Mesendoderm (in vitro differentiated cells): ENCODE measurements at regions not wholly inside any gene's neighbourhood (a gene's known extent, or its start where the extent isn't known, plus 50 kb on each side); places are given as distances from the start of the nearest gene placed in this dataset.
"Not testable (repeated sequence)": the region's sequence is repeated elsewhere in the genome, so short reads cannot be mapped to it uniquely, and the experiment has no call there.

ENCODE experiments used
- DNase-seq: peaks from one replicate; pipeline ENCODE4 v3.0.0; 2013
- H2AK5ac ChIP-seq: 2 replicates; pipeline ENCODE4 v1.6.1; 2013; ENCODE audit warnings: low read length, inconsistent platforms
- H2BK120ac ChIP-seq: 2 replicates; pipeline ENCODE4 v1.6.1; 2013; ENCODE audit warnings: low read depth, mild to moderate bottlenecking, low read length, moderate library complexity, mixed read lengths
- H2BK15ac ChIP-seq: replicated peaks from 2 replicates; pipeline ENCODE4 v1.6.1; 2013; ENCODE audit warnings: low read depth, mild to moderate bottlenecking, moderate library complexity
- H2BK5ac ChIP-seq: 2 replicates; pipeline ENCODE4 v1.6.1; 2013; ENCODE audit warnings: low read length, inconsistent platforms
- H3K18ac ChIP-seq: 2 replicates; pipeline ENCODE4 v1.6.1; 2013; ENCODE audit warnings: mild to moderate bottlenecking, low read length, mixed read lengths
- H3K23ac ChIP-seq: one replicate; pipeline ENCODE4 v1.6.1; 2013; ENCODE audit warnings: low read length
- H3K27ac ChIP-seq: 2 replicates; pipeline ENCODE4 v1.5.1; 2013; ENCODE audit warnings: low read depth, mild to moderate bottlenecking, inconsistent platforms, low read length, moderate library complexity
- H3K27me3 ChIP-seq: 2 replicates; pipeline ENCODE4 v1.6.1; 2013; ENCODE audit warnings: low read length, control low read depth, mild to moderate bottlenecking, inconsistent platforms; ENCODE audit not compliant: insufficient read depth, poor library complexity
- H3K36me3 ChIP-seq: 2 replicates; pipeline ENCODE4 v1.6.1; 2013; ENCODE audit warnings: low read length, inconsistent platforms; ENCODE audit not compliant: control insufficient read depth, insufficient read depth
- H3K4ac ChIP-seq: one replicate; pipeline ENCODE4 v1.6.1; 2013; ENCODE audit warnings: low read depth, mild to moderate bottlenecking, low read length, moderate library complexity
- H3K4me1 ChIP-seq: 2 replicates; pipeline ENCODE4 v1.6.1; 2013; ENCODE audit warnings: low read depth, low read length, inconsistent platforms; ENCODE audit not compliant: control insufficient read depth
- H3K4me2 ChIP-seq: 2 replicates; pipeline ENCODE4 v1.6.1; 2013; ENCODE audit warnings: low read length
- H3K4me3 ChIP-seq: 2 replicates; pipeline ENCODE4 v1.5.1; 2013; ENCODE audit warnings: mild to moderate bottlenecking, low read length
- H3K56ac ChIP-seq: one replicate; pipeline ENCODE4 v1.6.1; 2013; ENCODE audit warnings: low read length
- H3K79me1 ChIP-seq: 2 replicates; pipeline ENCODE4 v1.6.1; 2013; ENCODE audit warnings: low read length, inconsistent platforms
- H3K79me2 ChIP-seq: 2 replicates; pipeline ENCODE4 v1.6.1; 2013; ENCODE audit warnings: mild to moderate bottlenecking, low read length; ENCODE audit not compliant: control insufficient read depth, insufficient read depth
- H3K9ac ChIP-seq: 2 replicates; pipeline ENCODE4 v1.6.1; 2013; ENCODE audit warnings: low read length, inconsistent platforms
- H4K5ac ChIP-seq: one replicate; pipeline ENCODE4 v1.6.1; 2013; ENCODE audit warnings: low read length
- H4K8ac ChIP-seq: one replicate; pipeline ENCODE4 v1.6.1; 2013; ENCODE audit warnings: low read depth, mild to moderate bottlenecking, control low read depth, low read length, moderate library complexity
- WGBS: extraction: QIAGEN DNeasy Blood & Tissue Kit; methylation state at CpG from one replicate; pipeline ENCODE4 v1.1.7; 2013; ENCODE audit warnings: low lambda C conversion rate, missing lambda C conversion rate; ENCODE audit not compliant: insufficient coverage; ENCODE audit errors: extremely low coverage; 5-methylcytosine and 5-hydroxymethylcytosine counted together

DNA sequence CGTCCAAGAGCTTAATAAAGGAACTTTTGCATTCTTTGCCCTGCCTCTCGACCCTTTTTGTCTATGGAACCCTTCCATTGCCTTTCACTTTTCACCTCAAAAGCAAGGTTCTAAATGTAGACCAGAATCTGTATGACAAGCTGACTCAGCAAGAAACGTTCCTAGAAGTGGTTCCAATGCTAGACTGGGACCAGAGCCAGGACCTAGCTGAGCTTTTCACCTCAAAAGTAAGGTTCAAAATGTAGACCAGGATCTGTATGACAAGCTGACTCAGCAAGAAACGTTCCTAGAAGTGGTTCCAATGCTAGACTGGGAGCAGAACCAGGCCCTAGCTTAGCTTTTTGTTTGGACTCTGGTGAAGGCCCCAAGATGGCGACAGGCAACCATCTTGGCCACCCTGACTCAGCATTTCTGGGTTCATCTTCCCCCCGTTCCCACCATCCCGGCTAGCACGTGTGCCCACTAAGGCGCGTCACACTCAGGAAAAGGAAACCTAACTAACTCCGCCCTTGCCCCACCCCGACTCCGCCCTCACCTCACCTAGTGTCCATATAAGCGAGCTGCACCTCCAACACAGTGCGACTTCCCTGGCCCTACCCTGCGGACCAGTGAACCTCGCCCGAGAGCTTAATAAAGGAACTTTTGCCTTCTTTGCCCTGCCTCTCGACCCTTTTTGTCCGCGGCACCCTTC, 53.0 kb upstream of the TMEM97 start:
- not testable (repeated sequence) for H3K4me2 ChIP-seq, H2AK5ac ChIP-seq, H3K79me1 ChIP-seq, DNase-seq, H3K27me3 ChIP-seq, H2BK15ac ChIP-seq, H3K4me3 ChIP-seq, H3K23ac ChIP-seq, H3K18ac ChIP-seq, H3K56ac ChIP-seq, H3K36me3 ChIP-seq, H3K27ac ChIP-seq, H3K79me2 ChIP-seq, H4K8ac ChIP-seq, H3K4me1 ChIP-seq, H3K4ac ChIP-seq, H3K9ac ChIP-seq, H2BK5ac ChIP-seq, H2BK120ac ChIP-seq, H4K5ac ChIP-seq
- no CpG with 5 or more reads among the region's 21 CpGs for WGBS

DNA sequence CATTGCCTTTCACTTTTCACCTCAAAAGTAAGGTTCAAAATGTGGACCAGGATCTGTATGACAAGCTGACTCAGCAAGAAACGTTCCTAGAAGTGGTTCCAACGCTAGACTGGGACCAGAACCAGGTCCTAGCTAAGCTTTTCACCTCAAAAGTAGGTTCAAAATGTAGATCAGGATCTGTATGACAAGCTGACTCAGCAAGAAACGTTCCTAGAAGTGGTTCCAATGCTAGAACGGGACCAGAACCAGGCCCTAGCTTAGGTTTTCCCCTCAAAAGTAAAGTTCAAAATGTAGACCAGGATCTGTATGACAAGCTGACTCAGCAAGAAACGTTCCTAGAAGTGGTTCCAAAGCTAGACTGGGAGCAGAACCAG, 52.5 kb upstream of the TMEM97 start:
- not testable (repeated sequence) for H2BK5ac ChIP-seq, H3K56ac ChIP-seq, H2BK120ac ChIP-seq, H3K4ac ChIP-seq, H3K18ac ChIP-seq, H3K4me3 ChIP-seq, H3K27ac ChIP-seq, DNase-seq, H3K4me2 ChIP-seq, H2BK15ac ChIP-seq, H4K8ac ChIP-seq, H3K36me3 ChIP-seq, H3K79me2 ChIP-seq, H3K27me3 ChIP-seq, H3K4me1 ChIP-seq, H3K23ac ChIP-seq, H2AK5ac ChIP-seq, H4K5ac ChIP-seq, H3K9ac ChIP-seq, H3K79me1 ChIP-seq
- WGBS, result no CpG with 5 or more reads among the region's 5 CpGs

- H3K4ac ChIP-seq, H3K79me1 ChIP-seq, H4K8ac ChIP-seq, H2BK15ac ChIP-seq, H3K36me3 ChIP-seq, H3K27ac ChIP-seq, H3K79me2 ChIP-seq, H4K5ac ChIP-seq, DNase-seq, H2AK5ac ChIP-seq, H2BK120ac ChIP-seq, H2BK5ac ChIP-seq, H3K18ac ChIP-seq, H3K23ac ChIP-seq, H3K27me3 ChIP-seq, H3K4me2 ChIP-seq, H3K4me1 ChIP-seq, H3K4me3 ChIP-seq, H3K56ac ChIP-seq, H3K9ac ChIP-seq: not testable (repeated sequence)
- WGBS, result no CpG with 5 or more reads among the region's 31 CpGs
These were observed 51.9 kb upstream of the TMEM97 start for GRCh38 chr17:28266926-28267719.

GRCh38 chr17:28267720-28268609, 51.0 kb upstream of the TMEM97 start:
- H3K9ac ChIP-seq, result no peak overlapping the region
- H2BK5ac ChIP-seq, result no peak overlapping the region
- no peak overlapping the region for H3K4ac ChIP-seq
- H3K23ac ChIP-seq, result no peak overlapping the region
- H3K36me3 ChIP-seq, result no peaks in the 10 kb centered on the region
- DNase-seq, result no peak
- H3K4me3 ChIP-seq, result no peak overlapping the region
- H3K4me2 ChIP-seq, result no peak overlapping the region
- H3K56ac ChIP-seq, result no peak overlapping the region
- H2AK5ac ChIP-seq, result no peak overlapping the region
- H4K8ac ChIP-seq, result no peak overlapping the region
- no peaks in the 10 kb centered on the region for H3K4me1 ChIP-seq
- no peaks in the 10 kb centered on the region for H3K79me1 ChIP-seq
- no peak overlapping the region for H2BK15ac ChIP-seq
- no peak overlapping the region for H2BK120ac ChIP-seq
- no peaks in the 10 kb centered on the region for H3K27me3 ChIP-seq
- H3K79me2 ChIP-seq, result no peaks in the 10 kb centered on the region
- H3K18ac ChIP-seq, result no peak overlapping the region
- no CpG with 5 or more reads among the region's 25 CpGs for WGBS
- H3K27ac ChIP-seq, result no peak overlapping the region
- no peak overlapping the region for H4K5ac ChIP-seq

DNA sequence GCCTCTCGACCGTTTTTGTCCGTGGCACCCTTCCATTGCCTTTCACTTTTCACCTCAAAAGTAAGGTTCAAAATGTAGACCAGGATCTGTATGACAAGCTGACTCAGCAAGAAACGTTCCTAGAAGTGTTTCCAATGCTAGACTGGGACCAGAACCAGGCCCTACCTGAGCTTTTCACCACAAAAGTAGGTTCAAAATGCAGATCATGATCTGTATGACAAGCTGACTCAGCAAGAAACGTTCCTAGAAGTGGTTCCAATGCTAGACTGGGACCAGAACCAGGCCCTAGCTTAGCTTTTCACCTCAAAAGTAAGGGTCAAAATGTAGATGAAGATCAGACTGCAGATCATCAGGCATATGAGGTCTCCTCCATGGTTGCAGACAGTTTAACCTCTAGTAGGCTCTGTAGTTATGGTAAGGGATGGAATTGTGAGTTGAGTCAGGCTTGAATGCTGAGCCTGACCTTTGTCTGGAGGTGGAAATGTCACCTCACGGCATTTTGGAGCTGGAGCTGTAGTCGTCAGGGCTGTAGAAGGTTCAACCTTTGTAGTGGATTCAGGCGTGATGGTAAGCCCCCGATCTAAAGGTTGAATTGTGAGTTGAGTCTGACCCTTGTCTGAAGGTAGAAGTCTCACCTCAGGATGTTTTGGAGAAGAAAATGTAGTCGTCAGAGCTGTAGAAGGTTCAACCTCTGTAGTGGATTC, 50.2 kb upstream of the TMEM97 start:
- Histone ChIP-seq H3K4me3 (no peak overlapping the region), H3K4ac (no peak overlapping the region), H3K27me3 (no peaks in the 10 kb centered on the region), H3K9ac (no peak overlapping the region), H2BK120ac (no peak overlapping the region), H3K36me3 (no peaks in the 10 kb centered on the region), H3K79me1 (no peaks in the 10 kb centered on the region), H3K4me1 (no peaks in the 10 kb centered on the region), H3K27ac (no peak overlapping the region), H3K56ac (no peak overlapping the region), H2BK5ac (no peak overlapping the region), H2AK5ac (no peak overlapping the region), H4K8ac (no peak overlapping the region), H3K79me2 (no peaks in the 10 kb centered on the region), H3K18ac (no peak overlapping the region), H3K4me2 (no peak overlapping the region), H4K5ac (no peak overlapping the region), H2BK15ac (no peak overlapping the region), H3K23ac (no peak overlapping the region)
- no CpG with 5 or more reads among the region's 10 CpGs for WGBS
- DNase-seq, result no peak
